Activated naive CD8-positive, alpha-beta T cell treated with anti-CD3 and anti-CD28 coated beads, Interleukin-2, amount 10 ng/mL, durations not matched to agents 7 days and 5 days (primary cell): ENCODE measurements at regions not wholly inside any gene's neighbourhood (a gene's known extent, or its start where the extent isn't known, plus 50 kb on each side); places are given as distances from the start of the nearest gene placed in this dataset.
A peak's percentile ranks its signal among the peaks of the same experiment; 100 is the strongest.
"Not testable (repeated sequence)": the region's sequence is repeated elsewhere in the genome, so short reads cannot be mapped to it uniquely, and the experiment has no call there.

Experiments used
- ATAC-seq: fragments of 150-1000 bp; cut with Tn5 transposase; one replicate; pipeline ENCODE4 v1.10.0; 2021; ENCODE audit warnings: low read depth, moderate library complexity
- POLR2A ChIA-PET: fragments of 350-600 bp; sonication (Branson Sonifier 250); formaldehyde crosslinking; loops from one replicate; lab custom pipeline; 2021; ENCODE audit warnings: antibody characterized with exemption; lab: Charles Lee
- DNase-seq: peaks from one replicate; pipeline ENCODE4 v3.0.0; 2021
- H3K27ac Mint-ChIP-seq: one replicate; pipeline ENCODE4 v1.8.0; 2022; ENCODE audit warnings: mild to moderate bottlenecking, mixed read lengths
- H3K27me3 Mint-ChIP-seq: one replicate; pipeline ENCODE4 v1.8.0; 2022; ENCODE audit warnings: mild to moderate bottlenecking, moderate library complexity, mixed read lengths
- H3K36me3 Mint-ChIP-seq: one replicate; pipeline ENCODE4 v1.8.0; 2021; ENCODE audit warnings: mild to moderate bottlenecking, mixed read lengths
- H3K4me1 Mint-ChIP-seq: one replicate; pipeline ENCODE4 v1.8.0; 2021; ENCODE audit warnings: mixed read lengths
- H3K4me3 Mint-ChIP-seq: one replicate; pipeline ENCODE4 v1.8.0; 2022; ENCODE audit warnings: mild to moderate bottlenecking, moderate library complexity, mixed read lengths
- H3K9me3 Mint-ChIP-seq: one replicate; pipeline ENCODE4 v1.8.0; 2021; ENCODE audit warnings: mixed read lengths

GRCh38 chr6:137282254-137282653 is 63.1 kb upstream of the IFNGR1 start:
- POLR2A ChIA-PET = no interaction called here
- DNase-seq = no peak
- Mint-ChIP-seq H3K27ac (no peak overlapping the region), H3K4me3 (no peak overlapping the region), H3K4me1 (peaks cover 3% of the 10 kb centered on the region), H3K27me3 (peaks cover 9% of the 10 kb centered on the region), H3K36me3 (no peaks in the 10 kb centered on the region), H3K9me3 (peaks cover under 1% of the 10 kb centered on the region)
- no peak for ATAC-seq

GRCh38 chr6:137279279-137279678 is 60.1 kb upstream of the IFNGR1 start:
- H3K36me3 Mint-ChIP-seq, POLR2A ChIA-PET, H3K4me1 Mint-ChIP-seq, DNase-seq, H3K9me3 Mint-ChIP-seq, H3K4me3 Mint-ChIP-seq, ATAC-seq, H3K27ac Mint-ChIP-seq: not testable (repeated sequence)
- peaks cover 12% of the 10 kb centered on the region for H3K27me3 Mint-ChIP-seq

- Mint-ChIP-seq H3K27me3 (peaks cover 18% of the 10 kb centered on the region), H3K4me1 (peaks cover 2% of the 10 kb centered on the region), H3K27ac (no peak overlapping the region), H3K9me3 (no peaks in the 10 kb centered on the region), H3K36me3 (no peaks in the 10 kb centered on the region), H3K4me3 (no peak overlapping the region)
- POLR2A ChIA-PET = no interaction called here
- ATAC-seq = no peak
- no peak for DNase-seq
These were observed 58.9 kb upstream of the IFNGR1 start for GRCh38 chr6:137277971-137278637.

- H3K4me3 Mint-ChIP-seq = no peak overlapping the region
- DNase-seq (no peak), ATAC-seq (no peak)
- no peaks in the 10 kb centered on the region for H3K36me3 Mint-ChIP-seq
- H3K9me3 Mint-ChIP-seq = peaks cover 1% of the 10 kb centered on the region
- no peak overlapping the region for H3K27ac Mint-ChIP-seq
- peaks cover 1% of the 10 kb centered on the region for H3K4me1 Mint-ChIP-seq
- peaks cover 29% of the 10 kb centered on the region for H3K27me3 Mint-ChIP-seq
- POLR2A ChIA-PET = no interaction called here
These were observed 53.2 kb upstream of the IFNGR1 start for GRCh38 chr6:137272403-137272802.

- no peak overlapping the region for H3K27ac Mint-ChIP-seq
- no peaks in the 10 kb centered on the region for H3K36me3 Mint-ChIP-seq
- no peak for DNase-seq
- peak; percentile 50 for ATAC-seq
- peaks cover 1% of the 10 kb centered on the region for H3K9me3 Mint-ChIP-seq
- POLR2A ChIA-PET = no interaction called here
- no peak overlapping the region for H3K4me3 Mint-ChIP-seq
- peaks cover 33% of the 10 kb centered on the region for H3K27me3 Mint-ChIP-seq
- peaks cover 1% of the 10 kb centered on the region for H3K4me1 Mint-ChIP-seq
These were observed 52.3 kb upstream of the IFNGR1 start for GRCh38 chr6:137271245-137272183.

GRCh38 chr6:137269803-137270202 is 50.6 kb upstream of the IFNGR1 start:
- peaks cover 44% of the 10 kb centered on the region for H3K27me3 Mint-ChIP-seq
- no peak overlapping the region for H3K4me3 Mint-ChIP-seq
- peaks cover 1% of the 10 kb centered on the region for H3K9me3 Mint-ChIP-seq
- no peak for DNase-seq
- no peak for ATAC-seq
- no peak overlapping the region for H3K27ac Mint-ChIP-seq
- H3K4me1 Mint-ChIP-seq = peaks cover 1% of the 10 kb centered on the region
- POLR2A ChIA-PET = no interaction called here
- no peaks in the 10 kb centered on the region for H3K36me3 Mint-ChIP-seq

- Mint-ChIP-seq H3K36me3 (no peaks in the 10 kb centered on the region), H3K9me3 (peaks cover 1% of the 10 kb centered on the region), H3K4me1 (peaks cover 1% of the 10 kb centered on the region), H3K27ac (no peak overlapping the region), H3K27me3 (peaks cover 44% of the 10 kb centered on the region), H3K4me3 (no peak overlapping the region)
- POLR2A ChIA-PET = no interaction called here
- DNase-seq = no peak
- no peak for ATAC-seq
These were observed 50.2 kb upstream of the IFNGR1 start for GRCh38 chr6:137269347-137269746.
